GM19035 (cell line): ENCODE measurements at regions not wholly inside any gene's neighbourhood (a gene's known extent, or its start where the extent isn't known, plus 50 kb on each side); places are given as distances from the start of the nearest gene placed in this dataset.

Source experiments
- ATAC-seq: cut with Tn5 transposase; IDR thresholded peaks from one replicate; pipeline ENCODE4 v1.9.1; 2021; ENCODE audit not compliant: unreplicated experiment

DNA sequence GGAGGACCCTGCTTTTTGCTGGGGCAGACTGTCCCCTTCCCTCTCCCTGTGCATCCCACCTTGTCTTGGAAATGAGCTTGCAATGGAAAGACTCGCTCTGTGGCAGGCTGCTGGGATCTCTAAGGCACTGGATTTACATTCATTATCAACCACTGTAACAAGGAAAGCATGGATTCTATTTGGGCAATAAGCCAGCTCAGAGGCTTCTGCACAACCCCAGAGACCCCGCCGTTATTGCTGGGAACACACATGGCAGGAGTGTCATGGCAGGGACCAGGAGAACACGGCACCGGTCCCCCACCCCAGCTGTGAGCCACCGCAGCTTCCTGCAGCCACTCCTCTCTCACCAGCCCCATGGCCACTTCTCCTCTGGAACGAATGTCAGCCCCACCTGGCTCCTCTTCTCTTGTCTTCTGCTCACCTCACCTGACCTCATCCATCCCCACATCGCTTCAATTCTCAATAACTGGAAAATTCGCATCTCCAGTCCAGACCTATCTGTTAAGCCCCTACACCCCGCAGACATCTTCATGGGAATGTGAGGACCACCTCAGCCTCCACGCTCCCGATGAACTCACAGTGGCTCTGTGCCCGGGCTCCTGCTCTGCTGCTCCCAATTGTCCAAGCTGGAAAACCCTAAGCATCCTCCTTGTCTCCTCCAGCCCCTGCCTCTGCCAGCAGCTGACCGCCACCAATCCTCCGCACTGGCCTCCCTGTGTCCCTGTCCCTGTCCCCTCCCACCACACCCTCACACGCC lies 181.5 kb downstream of the USP12 start:
- no peak for ATAC-seq

DNA sequence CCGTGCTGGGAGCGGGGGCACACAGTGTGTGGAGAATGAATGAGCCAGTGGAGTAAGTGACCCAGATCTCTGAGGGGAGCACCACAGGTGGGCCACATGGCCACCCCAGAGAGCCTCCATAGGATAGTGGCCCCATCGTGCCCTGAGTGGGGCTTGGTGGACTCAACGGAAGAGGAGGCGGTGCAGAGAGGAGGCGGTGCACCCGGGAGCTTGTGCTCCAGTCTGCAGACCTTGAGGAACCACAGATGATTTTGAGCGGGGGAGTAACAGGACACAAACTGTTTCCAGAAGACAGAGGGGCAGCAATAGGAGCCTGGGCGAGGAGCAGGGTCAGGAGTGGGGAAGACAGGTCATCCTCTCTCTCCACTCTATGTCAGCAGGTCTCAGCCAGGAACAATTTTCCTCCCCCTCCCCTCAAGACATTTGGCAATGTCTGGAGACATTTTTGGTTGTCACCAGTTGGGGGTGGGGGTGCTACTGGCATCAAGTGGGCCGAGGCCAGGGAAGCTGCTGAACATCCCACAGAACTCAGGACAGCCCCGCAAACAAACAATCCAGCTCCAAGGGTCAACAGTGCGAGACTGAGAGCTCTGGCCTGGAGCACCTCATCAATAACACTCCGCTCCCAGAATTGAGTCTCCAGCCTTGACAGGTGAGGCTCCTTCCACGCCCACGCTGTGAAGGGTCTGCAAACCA lies 182.2 kb downstream of the USP12 start:
- no peak for ATAC-seq

DNA sequence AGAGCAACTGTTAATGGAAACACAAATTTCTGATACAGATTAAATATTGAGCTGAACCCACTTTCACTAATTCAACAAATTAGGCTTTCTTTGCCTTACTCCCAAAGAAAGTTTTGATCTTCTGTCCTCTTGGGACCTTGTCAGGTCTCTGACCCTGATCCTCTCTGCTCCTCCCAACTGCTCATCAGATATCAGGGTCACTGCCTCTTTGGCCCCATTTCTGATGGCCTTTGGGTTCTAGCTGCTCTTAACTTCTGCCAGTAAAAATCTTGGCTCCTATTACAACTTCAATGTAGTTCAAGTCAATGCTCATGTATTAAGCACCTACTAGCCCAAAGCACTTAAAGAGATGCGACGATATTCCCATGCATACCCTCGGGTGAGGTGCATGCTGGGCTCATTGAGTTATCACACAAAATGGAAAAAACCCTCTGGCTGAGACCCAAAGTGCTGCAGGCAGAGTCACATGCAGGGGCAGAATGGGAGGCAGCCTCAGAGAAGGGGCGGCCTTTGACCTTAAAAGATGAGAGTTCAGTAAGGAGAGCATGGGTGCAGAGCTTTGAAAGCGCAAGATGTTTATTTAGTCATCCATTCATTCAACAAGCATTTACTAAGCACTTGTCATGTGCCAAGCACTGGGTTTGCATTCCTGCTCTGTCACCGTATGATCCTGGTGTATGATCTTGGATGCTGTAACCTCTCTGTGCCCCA lies 183.4 kb downstream of the USP12 start:
- no peak for ATAC-seq

DNA sequence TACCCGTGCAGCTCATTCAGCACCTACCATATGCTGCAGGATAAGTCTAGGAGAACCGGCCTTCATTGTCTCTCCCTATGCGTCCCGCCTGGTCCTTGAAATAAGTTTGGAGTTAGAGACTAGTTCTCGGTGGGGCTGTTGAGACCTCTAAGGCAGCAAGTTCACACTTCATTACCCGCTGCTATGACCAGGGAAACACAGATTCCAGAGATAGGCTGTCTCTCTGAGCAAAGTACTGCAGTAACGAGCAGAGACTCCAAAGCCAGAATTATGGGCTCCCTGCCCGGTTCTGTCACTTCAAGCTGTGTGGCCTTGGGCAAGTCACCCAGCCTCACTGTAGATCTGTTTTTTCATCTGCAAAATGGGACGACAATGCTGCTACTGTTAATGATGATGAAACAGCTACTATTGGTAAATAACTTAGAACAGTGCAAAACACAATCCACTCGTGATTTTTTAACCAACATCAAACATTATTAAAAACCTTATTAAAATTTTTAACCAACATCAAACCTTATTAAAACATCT lies 184.1 kb downstream of the USP12 start:
- ATAC-seq = no peak

DNA sequence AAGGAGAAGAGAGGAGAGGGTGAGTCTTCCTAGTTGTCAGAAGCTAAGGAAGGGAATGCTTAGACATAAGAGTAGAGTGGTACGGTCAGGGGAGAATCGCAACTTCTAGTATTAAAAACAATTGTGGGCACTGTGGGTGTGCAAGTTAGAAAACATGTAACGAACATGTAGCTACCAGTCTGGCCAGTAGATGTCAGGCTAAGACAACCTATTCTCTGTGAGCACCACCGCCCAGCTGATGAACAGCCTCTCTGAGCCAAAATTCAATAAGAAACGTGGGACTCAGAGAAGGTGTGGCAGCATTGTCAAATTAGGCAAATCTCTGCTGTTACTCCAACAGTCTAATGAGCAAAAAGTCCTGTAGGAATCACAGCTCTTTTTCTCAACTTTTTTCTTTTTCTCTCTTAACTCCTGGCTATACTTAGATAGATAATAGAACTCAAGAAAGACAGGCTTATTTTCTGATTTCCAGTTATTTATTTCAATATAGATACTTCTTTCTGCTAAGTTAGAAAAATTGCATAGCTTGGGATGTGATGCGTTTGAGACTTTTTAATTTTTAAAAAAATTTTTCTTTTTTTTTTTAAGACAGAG lies 186.2 kb downstream of the USP12 start:
- peak; percentile 74 for ATAC-seq

DNA sequence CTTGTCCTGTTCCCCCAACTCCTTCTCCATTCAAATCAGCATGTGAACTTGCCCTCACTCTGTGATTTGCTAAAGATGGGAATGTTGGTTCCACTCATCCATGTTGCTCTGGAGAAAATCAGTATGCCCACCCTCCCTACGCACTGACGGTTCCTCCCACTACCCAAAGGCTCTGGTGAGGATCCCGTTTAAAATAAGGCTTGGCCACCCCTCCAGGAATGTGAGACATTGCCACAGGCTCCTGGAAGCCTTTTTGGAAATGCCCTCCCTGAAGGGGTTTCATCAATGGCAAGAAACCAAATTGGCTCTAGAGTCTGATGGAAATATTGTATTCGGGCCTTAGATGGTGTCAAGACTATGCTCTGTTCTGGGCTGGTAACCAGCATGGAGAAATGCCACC lies 187.3 kb downstream of the USP12 start:
- no peak for ATAC-seq

DNA sequence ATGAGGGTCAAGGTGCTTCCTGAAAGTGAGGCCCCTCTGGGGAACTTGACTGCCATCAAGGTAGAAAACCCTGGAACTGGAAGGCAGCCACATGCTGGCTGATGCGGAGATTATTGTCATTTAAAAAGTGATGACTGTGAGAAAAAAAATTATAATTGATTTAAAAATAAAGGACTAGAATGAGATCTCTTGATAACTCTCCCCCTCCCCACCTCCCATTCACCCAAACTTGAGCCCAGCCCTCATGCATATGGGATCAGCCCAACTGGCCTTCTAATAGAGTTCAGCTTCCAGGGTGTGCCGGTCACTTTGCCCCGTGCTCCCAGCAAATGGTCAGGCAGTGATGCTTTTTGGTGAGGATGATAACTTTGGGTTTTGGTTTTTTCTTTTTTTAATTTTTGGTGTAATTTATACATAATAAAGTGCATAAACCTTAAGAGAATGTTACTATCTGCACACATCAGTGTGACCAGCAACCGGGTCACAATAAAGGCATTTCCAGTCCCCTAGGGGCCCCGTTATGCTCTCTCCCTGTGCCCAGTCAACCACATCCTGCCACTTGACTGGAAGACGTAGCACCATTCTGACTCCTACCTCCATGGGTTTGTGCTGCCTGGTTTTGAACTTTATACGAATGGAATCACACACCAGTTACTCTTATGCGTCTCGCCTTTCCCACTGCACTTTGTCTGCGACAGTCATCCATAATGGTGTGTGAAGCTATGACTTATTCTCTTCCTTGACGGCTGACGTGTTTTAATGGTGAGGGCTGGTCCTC lies 187.9 kb downstream of the USP12 start:
- ATAC-seq = no peak

DNA sequence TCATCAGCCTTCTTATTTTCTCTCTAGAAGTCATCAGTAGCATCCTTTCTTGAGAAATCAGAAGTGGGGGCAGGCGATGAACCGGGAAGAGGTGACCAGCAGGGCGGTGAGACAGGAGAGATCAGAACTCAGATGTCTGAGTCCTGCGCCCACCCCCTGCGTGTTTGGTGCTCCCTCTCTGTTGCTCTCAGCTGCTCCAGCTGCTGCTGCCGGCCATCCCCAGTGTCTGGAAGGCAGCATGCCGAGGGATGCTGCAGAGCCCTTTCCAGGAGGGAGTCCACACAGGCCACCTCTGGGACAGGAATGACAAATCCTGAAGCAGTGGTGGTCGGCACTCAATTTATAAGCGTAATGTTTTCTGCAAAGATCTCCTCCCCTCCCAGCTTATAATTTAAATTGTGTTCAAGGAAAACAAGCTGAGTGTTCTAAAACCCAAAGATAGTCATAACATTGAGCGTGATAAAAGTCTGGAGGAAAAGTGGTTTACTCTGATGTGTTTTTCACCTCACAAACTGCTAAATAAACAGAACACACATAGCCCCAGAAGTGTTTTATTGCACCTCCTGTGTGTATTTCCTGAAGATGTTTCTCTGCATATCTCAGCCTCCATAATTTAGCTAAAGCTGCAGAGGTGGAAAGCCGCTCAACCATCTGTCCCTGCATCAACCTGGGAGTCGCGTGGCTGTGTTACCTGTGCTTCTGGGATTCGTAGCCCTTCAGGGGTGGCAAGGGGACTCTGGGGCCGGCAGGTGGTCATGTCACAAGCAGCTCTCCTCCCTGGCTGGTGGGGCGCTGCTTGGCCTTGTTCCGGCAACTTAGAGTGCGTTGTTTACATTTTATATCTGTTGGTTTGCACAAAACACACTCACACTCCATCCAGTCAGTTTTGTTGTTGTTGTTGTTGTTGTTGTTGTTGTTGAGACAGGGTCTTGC lies 191.2 kb downstream of the USP12 start:
- no peak for ATAC-seq

DNA sequence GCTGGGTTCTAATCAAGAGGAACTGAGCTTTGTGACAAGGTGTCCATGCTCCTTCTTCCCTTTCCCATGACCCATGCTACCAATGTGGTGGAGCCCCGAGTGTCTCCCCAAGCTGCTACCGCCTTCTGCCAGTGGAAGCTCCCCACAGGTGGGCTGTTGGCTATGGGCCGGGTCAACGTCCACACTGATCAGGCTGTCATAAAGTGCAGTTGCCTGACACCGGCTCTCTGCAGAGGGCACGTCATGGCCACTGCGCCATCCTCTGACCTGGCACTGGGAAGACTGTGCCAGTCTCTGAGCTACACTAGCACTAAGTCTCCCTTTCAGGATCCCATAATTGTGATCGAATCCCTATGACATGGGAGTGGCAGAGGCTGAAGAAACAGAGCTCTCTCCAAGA lies 192.3 kb downstream of the USP12 start:
- no peak for ATAC-seq

DNA sequence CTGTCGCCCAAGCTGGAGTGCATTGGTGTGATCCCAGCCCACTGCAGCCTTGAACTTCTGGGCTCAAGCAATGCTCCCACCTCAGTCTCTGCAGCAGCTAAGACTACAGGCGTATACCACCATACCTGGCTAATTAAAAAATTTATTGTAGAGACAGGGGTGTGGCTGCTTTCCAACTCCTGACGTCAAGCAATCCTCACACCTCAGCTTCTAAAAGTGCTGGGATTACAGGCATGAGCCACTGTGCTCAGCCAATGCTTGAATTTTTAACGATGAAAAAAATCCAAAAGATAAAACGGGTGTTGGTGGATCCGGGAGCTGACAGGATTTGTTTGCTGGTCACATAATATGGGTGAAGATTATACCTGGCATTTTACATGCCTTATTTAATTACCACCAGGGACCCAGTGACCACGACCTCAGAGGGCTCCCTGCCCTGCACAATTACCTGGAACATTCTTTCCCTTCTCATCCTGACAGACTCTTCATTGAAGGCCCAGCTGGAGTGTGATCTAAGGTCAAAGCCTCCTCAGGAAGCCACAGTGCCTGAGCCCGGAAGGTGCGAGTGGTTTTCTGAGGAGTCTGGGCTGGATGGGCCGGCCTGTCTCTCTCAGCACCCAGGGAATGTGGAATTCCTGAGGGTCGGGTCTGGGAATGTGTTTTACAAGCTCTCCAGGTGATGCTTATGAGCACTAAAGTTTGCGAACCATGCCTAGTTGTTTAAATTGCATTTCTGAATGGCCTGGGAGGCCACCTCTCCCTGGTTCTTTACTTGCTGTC lies 193.3 kb downstream of the USP12 start:
- ATAC-seq = no peak

DNA sequence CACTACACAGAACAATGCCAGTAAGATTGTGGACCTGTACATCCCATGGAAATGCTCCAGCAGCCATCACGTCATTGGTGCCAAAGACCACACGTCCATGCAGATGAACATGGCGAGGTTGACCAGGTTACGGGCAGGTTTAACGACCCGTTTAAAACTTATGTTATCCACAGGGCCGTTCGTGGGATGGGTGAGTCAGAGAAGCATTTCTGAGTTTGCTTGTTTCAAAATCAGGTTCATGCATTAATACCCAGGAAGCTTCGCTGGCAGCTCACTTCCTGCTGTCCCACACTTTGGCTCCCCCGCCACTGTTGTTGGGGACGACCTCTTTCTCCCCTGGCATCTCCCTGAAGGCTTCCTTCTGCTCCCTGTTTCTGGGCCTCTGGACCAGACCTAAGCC lies 194.1 kb downstream of the USP12 start:
- ATAC-seq = no peak

DNA sequence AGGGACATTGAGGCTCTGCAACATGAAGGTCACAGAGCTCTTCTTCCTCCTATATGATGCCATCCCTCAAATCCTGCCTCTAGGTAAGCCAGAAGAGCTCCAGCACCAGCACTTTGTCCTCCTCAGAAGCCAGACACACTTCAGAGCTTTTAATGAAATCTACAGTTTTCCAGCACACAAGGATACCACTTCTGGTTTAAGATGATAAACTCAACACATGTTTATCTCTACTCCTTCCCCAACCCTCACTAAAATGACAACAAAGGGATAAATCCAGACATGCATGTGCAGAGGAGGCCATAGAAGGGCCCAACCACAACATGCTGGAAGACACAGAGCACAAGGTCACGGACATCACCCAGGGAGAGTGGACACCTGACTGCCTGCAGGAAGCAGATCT lies 195.3 kb downstream of the USP12 start:
- ATAC-seq = no peak

DNA sequence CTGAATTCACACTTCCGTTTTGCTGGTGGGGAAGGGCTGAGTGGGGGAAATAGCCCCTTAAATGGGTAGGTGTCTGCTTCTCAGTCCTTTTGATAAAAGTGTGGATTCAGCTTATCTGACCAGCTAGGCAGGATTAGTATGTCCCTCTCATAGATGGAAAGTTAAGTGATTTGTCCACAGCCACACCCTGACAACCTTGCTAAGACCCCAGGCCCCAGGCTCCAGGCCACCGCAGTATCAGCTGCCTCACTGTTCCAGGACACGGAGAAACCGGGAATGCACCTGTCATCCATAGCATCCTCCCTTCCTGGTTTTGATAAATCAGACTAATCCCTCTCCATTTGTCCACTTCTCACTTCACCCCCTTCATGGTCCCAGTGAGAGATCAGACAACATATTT lies 197.7 kb downstream of the USP12 start:
- no peak for ATAC-seq

DNA sequence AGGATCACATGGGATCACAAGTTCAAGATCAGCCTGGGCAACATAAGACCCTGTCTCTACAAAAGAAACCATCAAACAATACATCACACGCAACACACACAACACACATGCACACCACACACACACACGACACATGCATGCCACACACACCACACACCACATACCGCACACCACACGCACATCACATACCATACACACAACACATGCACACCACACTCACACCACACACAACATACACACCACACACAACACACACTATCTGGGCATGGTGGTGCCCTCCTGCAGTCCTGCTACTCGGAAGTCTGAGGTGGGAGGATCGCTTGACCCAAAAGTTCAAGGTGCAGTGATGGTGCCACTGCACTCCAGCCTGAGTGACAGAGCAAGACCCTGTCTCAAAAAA lies 198.3 kb downstream of the USP12 start:
- no peak for ATAC-seq

DNA sequence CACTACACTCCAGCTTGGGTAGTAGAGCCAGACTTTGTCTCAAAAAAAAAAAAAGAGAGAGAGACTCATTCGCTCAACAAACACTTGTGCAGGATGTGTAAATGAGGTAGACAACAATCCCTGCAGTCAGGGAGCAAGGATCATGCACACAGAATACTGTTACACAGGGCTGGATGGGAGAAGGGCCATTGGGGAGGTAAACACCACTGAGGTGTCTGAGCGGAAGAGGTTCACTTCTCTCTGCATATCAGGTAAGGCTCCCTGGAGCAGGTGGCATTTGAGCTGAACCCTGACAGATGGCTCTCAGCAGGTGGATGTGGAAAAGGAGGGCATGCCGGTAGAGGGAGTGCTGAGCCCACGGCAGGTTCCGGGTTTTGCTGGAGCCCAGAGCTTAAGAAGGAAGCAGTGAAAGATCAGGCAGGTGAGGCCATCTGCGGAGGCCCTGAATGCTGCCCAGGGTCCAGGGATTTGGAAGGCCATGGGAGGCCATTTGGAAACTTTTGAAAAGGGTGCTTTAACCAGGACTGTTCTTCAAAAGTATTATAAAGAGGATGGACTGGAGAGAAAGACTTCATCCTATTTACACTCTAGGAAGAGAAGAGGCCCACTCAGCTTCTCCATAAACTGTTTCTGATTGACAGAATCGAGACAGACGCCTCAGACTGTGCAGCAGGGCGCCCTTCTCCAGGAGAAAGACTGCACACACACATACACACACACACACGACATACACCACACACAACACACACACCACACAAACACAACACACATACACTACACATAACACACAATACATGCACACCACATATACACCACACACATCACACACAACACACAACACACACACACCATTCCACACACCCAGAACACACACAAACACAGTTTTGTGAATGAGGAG lies 199.4 kb downstream of the USP12 start:
- peak; percentile 50 for ATAC-seq

DNA sequence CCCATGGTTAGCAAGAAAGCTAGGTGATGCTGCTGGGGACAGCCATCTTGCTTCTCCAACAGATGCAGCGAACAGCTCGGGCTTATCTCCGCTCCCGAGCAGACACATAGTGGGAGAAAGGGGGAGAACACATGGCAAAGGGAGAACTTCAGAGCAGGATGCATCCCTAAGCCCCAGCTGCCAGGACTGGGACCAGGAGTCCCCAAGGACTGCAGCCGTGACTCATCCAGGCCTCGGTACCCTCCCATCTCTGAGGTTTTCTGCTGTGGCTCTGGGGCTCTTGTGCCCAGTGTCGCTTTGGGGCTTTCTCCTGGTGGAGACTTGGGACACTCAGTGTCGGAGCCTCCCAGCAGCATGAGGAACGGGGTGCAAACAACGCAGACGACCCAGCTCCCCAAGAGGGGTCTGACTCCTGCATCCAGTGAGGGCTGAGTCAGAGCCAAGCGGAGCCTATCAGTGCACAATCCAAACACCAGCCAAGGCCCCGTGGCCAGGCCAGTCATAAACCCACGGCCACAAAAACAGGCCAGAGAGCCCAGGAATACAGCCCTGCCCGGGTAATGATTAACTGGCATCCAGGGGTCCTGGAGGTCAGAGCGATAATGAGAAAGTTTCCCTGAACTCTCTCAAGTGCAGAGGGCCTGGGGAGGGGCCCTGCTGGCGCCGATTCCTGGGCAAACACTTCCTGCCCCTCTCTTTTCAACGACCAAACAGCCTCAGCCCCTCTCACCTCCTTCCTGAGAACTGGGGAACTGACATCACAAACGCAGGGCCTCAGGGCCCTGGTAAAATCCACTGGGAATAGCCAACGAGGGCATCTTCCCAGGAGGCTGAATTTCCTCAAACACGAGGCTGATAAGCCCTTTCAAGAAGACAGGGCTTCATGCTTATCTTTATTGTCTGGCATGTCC lies 202.9 kb downstream of the USP12 start:
- no peak for ATAC-seq
